ENCODE measurements at regions not wholly inside any gene's neighbourhood (a gene's known extent, or its start where the extent isn't known, plus 50 kb on each side); places are given as distances from the start of the nearest gene placed in this dataset.
"Not testable (repeated sequence)": the region's sequence is repeated elsewhere in the genome, so short reads cannot be mapped to it uniquely, and the experiment has no call there.

GRCh38 chr1:112832259-112832658 is 117.1 kb upstream of the PPM1J start:
- TF ChIP-seq, protein P1, sequence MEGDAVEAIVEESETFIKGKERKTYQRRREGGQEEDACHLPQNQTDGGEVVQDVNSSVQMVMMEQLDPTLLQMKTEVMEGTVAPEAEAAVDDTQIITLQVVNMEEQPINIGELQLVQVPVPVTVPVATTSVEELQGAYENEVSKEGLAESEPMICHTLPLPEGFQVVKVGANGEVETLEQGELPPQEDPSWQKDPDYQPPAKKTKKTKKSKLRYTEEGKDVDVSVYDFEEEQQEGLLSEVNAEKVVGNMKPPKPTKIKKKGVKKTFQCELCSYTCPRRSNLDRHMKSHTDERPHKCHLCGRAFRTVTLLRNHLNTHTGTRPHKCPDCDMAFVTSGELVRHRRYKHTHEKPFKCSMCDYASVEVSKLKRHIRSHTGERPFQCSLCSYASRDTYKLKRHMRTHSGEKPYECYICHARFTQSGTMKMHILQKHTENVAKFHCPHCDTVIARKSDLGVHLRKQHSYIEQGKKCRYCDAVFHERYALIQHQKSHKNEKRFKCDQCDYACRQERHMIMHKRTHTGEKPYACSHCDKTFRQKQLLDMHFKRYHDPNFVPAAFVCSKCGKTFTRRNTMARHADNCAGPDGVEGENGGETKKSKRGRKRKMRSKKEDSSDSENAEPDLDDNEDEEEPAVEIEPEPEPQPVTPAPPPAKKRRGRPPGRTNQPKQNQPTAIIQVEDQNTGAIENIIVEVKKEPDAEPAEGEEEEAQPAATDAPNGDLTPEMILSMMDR (IDR thresholded peaks at IDR 0.05; ENCODE audit: low read depth, low read length, missing input control), result not testable (repeated sequence)
- TF ChIP-seq TAF1, HNF4A (conservative IDR thresholded peaks at IDR 0.05): not testable (repeated sequence)
